Endodermal cell (in vitro differentiated cells): ENCODE measurements at regions not wholly inside any gene's neighbourhood (a gene's known extent, or its start where the extent isn't known, plus 50 kb on each side); places are given as distances from the start of the nearest gene placed in this dataset.

Experiments used
- DNase-seq: peaks from one replicate; pipeline ENCODE4 v3.0.0-alpha.2; 2017
- H3K27ac ChIP-seq: 2 replicates; pipeline ENCODE4 v1.5.1; 2013; ENCODE audit warnings: mild to moderate bottlenecking, low read depth, low read length, moderate library complexity
- H3K27me3 ChIP-seq: 2 replicates; pipeline ENCODE4 v1.6.1; 2013; ENCODE audit warnings: mild to moderate bottlenecking, low read length, moderate library complexity; ENCODE audit not compliant: insufficient read depth, control insufficient read depth, poor library complexity, severe bottlenecking
- H3K36me3 ChIP-seq: 2 replicates; pipeline ENCODE4 v1.7.0; 2013; ENCODE audit warnings: mild to moderate bottlenecking, low read length, moderate library complexity; ENCODE audit not compliant: control insufficient read depth, insufficient read depth
- H3K4me1 ChIP-seq: one replicate; pipeline ENCODE4 v1.7.0; 2013; ENCODE audit warnings: low read length; ENCODE audit not compliant: control insufficient read depth, insufficient read depth
- H3K4me3 ChIP-seq: 2 replicates; pipeline ENCODE4 v1.5.1; 2013; ENCODE audit warnings: mild to moderate bottlenecking, low read length, moderate library complexity
- H3K9ac ChIP-seq: 2 replicates; pipeline ENCODE4 v1.6.1; 2013; ENCODE audit warnings: mild to moderate bottlenecking, low read length, moderate library complexity; ENCODE audit not compliant: poor library complexity, severe bottlenecking; ENCODE audit errors: extremely low read depth
- H3K9me3 ChIP-seq: 2 replicates; pipeline ENCODE4 v1.6.1; 2013; ENCODE audit warnings: mild to moderate bottlenecking, low read length, moderate library complexity; ENCODE audit not compliant: control insufficient read depth
- H3K27ac Mint-ChIP-seq: 2 replicates; pipeline ENCODE4 v1.8.0; 2020; ENCODE audit warnings: mixed read lengths
- H3K27me3 Mint-ChIP-seq: 2 replicates; pipeline ENCODE4 v1.8.0; 2021; ENCODE audit warnings: mild to moderate bottlenecking, mixed read lengths; ENCODE audit not compliant: insufficient read depth
- H3K36me3 Mint-ChIP-seq: 2 replicates; pipeline ENCODE4 v1.8.0; 2020; ENCODE audit warnings: low read depth, mixed read lengths
- H3K4me1 Mint-ChIP-seq: 2 replicates; pipeline ENCODE4 v1.8.0; 2020; ENCODE audit warnings: mixed read lengths
- H3K4me3 Mint-ChIP-seq: 2 replicates; pipeline ENCODE4 v1.8.0; 2020; ENCODE audit warnings: mild to moderate bottlenecking, moderate library complexity, mixed read lengths
- H3K9me3 Mint-ChIP-seq: 2 replicates; pipeline ENCODE4 v1.8.0; 2020; ENCODE audit warnings: mild to moderate bottlenecking, mixed read lengths
- WGBS, 2 experiments: methylation state at CpG; one replicate each; pipeline versions ENCODE4 v1.1.5 to v1.1.7; 2013; ENCODE audit warnings: missing lambda C conversion rate in 2 of 2, mixed read lengths in 1 of 2; ENCODE audit not compliant: insufficient coverage in 1 of 2, insufficient read length in 1 of 2; 5-methylcytosine and 5-hydroxymethylcytosine counted together
- TF ChIP-seq, protein P1 (sequence below): fragments of 200-600 bp; sonication (generic); conservative IDR thresholded peaks from 2 replicates; pipeline ENCODE4 v1.5.0; 2021; ENCODE audit warnings: antibody characterized with exemption, mild to moderate bottlenecking

DNA sequence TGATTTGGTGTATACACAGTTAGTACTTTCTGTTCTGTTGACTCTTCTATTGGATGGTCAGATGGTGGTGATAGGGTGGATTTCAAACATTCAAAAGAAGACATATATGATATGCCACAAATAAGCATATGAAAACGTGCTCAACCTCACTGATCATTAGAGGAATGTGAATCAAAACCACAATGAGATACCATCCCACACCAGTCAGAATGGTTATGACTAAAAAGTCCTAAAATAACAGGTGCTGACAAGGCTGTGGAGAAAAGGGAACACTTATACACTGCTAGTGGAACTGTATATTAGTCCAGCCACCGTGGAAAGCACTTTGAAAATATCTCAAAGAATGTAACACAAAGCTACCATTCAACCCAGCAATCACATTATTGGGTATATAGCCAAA, 425.5 kb downstream of the C12orf50 start:
- H3K4me3 Mint-ChIP-seq: no peak overlapping the region
- peaks cover 15% of the 10 kb centered on the region for H3K4me1 Mint-ChIP-seq
- Histone ChIP-seq H3K27me3 (no peaks in the 10 kb centered on the region), H3K4me1 (peaks cover 3% of the 10 kb centered on the region), H3K36me3 (no peaks in the 10 kb centered on the region), H3K9me3 (peaks cover 8% of the 10 kb centered on the region), H3K4me3 (no peak overlapping the region), H3K27ac (no peak overlapping the region), H3K9ac (no peak overlapping the region)
- H3K27me3 Mint-ChIP-seq: no peaks in the 10 kb centered on the region
- TF ChIP-seq, protein P1, sequence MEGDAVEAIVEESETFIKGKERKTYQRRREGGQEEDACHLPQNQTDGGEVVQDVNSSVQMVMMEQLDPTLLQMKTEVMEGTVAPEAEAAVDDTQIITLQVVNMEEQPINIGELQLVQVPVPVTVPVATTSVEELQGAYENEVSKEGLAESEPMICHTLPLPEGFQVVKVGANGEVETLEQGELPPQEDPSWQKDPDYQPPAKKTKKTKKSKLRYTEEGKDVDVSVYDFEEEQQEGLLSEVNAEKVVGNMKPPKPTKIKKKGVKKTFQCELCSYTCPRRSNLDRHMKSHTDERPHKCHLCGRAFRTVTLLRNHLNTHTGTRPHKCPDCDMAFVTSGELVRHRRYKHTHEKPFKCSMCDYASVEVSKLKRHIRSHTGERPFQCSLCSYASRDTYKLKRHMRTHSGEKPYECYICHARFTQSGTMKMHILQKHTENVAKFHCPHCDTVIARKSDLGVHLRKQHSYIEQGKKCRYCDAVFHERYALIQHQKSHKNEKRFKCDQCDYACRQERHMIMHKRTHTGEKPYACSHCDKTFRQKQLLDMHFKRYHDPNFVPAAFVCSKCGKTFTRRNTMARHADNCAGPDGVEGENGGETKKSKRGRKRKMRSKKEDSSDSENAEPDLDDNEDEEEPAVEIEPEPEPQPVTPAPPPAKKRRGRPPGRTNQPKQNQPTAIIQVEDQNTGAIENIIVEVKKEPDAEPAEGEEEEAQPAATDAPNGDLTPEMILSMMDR: no peak
- H3K36me3 Mint-ChIP-seq: no peaks in the 10 kb centered on the region
- H3K9me3 Mint-ChIP-seq: no peaks in the 10 kb centered on the region
- WGBS, 2 experiments: 88% methylated on average over 2 of the region's 2 CpGs; no CpG with 5 or more reads in 1 of the 2 experiments
- no peak for DNase-seq
- no peak overlapping the region for H3K27ac Mint-ChIP-seq

DNA sequence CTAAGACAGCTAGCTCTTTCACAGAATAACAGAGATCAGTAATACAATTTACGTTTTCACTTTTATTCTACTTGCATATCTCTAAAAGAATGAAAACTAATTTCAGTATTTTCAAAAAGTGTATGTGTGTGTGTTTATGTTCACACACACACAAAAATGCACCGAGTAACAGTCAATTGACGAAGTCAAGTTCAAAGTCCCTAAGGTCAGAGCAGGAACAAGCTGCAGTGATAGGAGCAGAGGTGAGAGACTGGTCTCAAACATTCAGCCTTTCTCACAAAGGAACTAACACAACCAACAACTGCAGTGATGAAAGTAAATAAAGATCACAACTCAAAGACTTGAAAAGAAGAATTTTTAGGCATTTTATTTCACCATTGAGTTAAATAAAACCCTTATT, 429.7 kb downstream of the C12orf50 start:
- Histone ChIP-seq H3K9me3 (peaks cover 3% of the 10 kb centered on the region), H3K4me1 (peaks cover 9% of the 10 kb centered on the region), H3K27me3 (no peaks in the 10 kb centered on the region), H3K27ac (no peak overlapping the region), H3K9ac (no peak overlapping the region), H3K4me3 (no peak overlapping the region), H3K36me3 (no peaks in the 10 kb centered on the region)
- DNase-seq: no peak
- peaks cover 13% of the 10 kb centered on the region for H3K4me1 Mint-ChIP-seq
- H3K27ac Mint-ChIP-seq: no peak overlapping the region
- no peaks in the 10 kb centered on the region for H3K36me3 Mint-ChIP-seq
- no peaks in the 10 kb centered on the region for H3K27me3 Mint-ChIP-seq
- TF ChIP-seq, protein P1: no peak
- H3K4me3 Mint-ChIP-seq: no peak overlapping the region
- H3K9me3 Mint-ChIP-seq: no peaks in the 10 kb centered on the region
- WGBS, 2 experiments: 83% methylated on average over 2 of the region's 3 CpGs; no CpG with 5 or more reads in 1 of the 2 experiments

DNA sequence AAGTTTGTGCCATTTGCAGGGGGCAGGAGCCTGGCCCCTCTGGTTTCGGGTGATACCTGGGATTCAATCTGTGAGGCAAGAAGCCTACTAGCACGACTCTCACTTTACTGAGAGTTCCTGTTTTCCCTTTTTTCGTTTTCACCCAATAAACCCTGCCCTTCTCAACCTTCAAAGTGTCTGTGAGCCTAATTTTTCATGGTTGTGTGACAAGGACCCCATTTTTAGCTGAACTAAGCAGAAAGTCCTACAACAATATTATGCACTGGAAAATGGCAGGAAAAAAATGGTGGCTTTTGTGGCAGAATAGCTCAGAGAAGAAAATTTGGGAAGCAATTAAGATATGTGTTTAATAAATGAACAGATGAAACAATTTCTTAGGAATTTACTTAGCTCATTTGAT, 432.1 kb downstream of the C12orf50 start:
- no peak overlapping the region for H3K27ac Mint-ChIP-seq
- Histone ChIP-seq H3K36me3 (no peaks in the 10 kb centered on the region), H3K9ac (no peak overlapping the region), H3K9me3 (no peaks in the 10 kb centered on the region), H3K4me1 (peaks cover 9% of the 10 kb centered on the region), H3K27ac (no peak overlapping the region), H3K27me3 (no peaks in the 10 kb centered on the region), H3K4me3 (no peak overlapping the region)
- peaks cover 2% of the 10 kb centered on the region for H3K9me3 Mint-ChIP-seq
- peaks cover 13% of the 10 kb centered on the region for H3K4me1 Mint-ChIP-seq
- no peaks in the 10 kb centered on the region for H3K27me3 Mint-ChIP-seq
- DNase-seq: no peak
- WGBS, 2 experiments: 80 to 90% methylated on average over 3 of the region's 3 CpGs
- peaks cover 1% of the 10 kb centered on the region for H3K36me3 Mint-ChIP-seq
- no peak overlapping the region for H3K4me3 Mint-ChIP-seq
- TF ChIP-seq, protein P1: no peak
